Panc1 (cell line): ENCODE measurements at regions not wholly inside any gene's neighbourhood (a gene's known extent, or its start where the extent isn't known, plus 50 kb on each side); places are given as distances from the start of the nearest gene placed in this dataset.

ENCODE experiments used
- ATAC-seq: fragments of 200-7000 bp; cut with Tn5 transposase; 2 replicates; pipeline ENCODE4 v1.9.1; 2020; ENCODE audit warnings: mild to moderate bottlenecking, moderate library complexity
- BruUV-seq: library from RNA; stranded (reverse); fragments of 400-500 nt; replicated peaks from 2 replicates; lab custom pipeline; 2021; lab: Mats Ljungman, UMichigan
- CTCF ChIA-PET: fragments of 300-600 bp; sonication (Branson Sonifier 250); formaldehyde crosslinking; loops from one replicate; lab custom pipeline; 2022; ENCODE audit warnings: antibody characterized with exemption; lab: Charles Lee
- POLR2A ChIA-PET: fragments of 300-600 bp; sonication (Branson Sonifier 250); formaldehyde crosslinking; loops from one replicate; lab custom pipeline; 2022; ENCODE audit warnings: antibody characterized with exemption; lab: Charles Lee
- DNase-seq: peaks from one replicate; pipeline ENCODE4 v3.0.0-alpha.2; 2010; ENCODE audit warnings: low read depth, low spot score
- H3K27ac ChIP-seq: 2 replicates; pipeline ENCODE4 v1.5.1; 2011; ENCODE audit warnings: mild to moderate bottlenecking, low read length, inconsistent platforms
- H3K27me3 ChIP-seq: fragments of 200-500 bp; sonication (Bioruptor generic); 2 replicates; pipeline ENCODE4 v1.6.0; 2014; ENCODE audit warnings: low read length, inconsistent platforms; ENCODE audit not compliant: control insufficient read depth, insufficient read depth
- H3K36me3 ChIP-seq: fragments of 200-500 bp; sonication (Bioruptor generic); 2 replicates; pipeline ENCODE4 v1.5.1; 2014; ENCODE audit warnings: inconsistent platforms, mild to moderate bottlenecking, low read length, moderate library complexity; ENCODE audit not compliant: control insufficient read depth, insufficient read depth
- H3K4me1 ChIP-seq: 2 replicates; pipeline ENCODE4 v1.5.1; 2011; ENCODE audit warnings: inconsistent platforms, mild to moderate bottlenecking, low read length, moderate library complexity; ENCODE audit not compliant: control insufficient read depth, insufficient read depth
- H3K4me3 ChIP-seq, 2 experiments: 2 replicates each; pipeline ENCODE4 v1.5.1; 2011 to 2012; ENCODE audit warnings: low read depth in 2 of 2, low read length in 2 of 2, mild to moderate bottlenecking in 2 of 2, inconsistent platforms in 1 of 2, moderate library complexity in 1 of 2
- H3K9me3 ChIP-seq: fragments of 200-500 bp; sonication (Bioruptor generic); 2 replicates; pipeline ENCODE4 v1.5.1; 2014; ENCODE audit warnings: low read depth, mild to moderate bottlenecking, inconsistent platforms, low read length, moderate library complexity; ENCODE audit not compliant: control insufficient read depth, insufficient read depth
- POLR2AphosphoS5 ChIP-seq: IDR thresholded peaks from 2 replicates; pipeline ENCODE4 v1.6.1; 2012; ENCODE audit warnings: mild to moderate bottlenecking, low read depth, low read length, moderate library complexity
- REST ChIP-seq, 2 experiments: IDR thresholded peaks; 2 replicates each; pipeline ENCODE4 v1.6.1; 2011 to 2012; ENCODE audit warnings: low read depth in 2 of 2, control low read depth in 1 of 2, low read length in 1 of 2, mild to moderate bottlenecking in 1 of 2, moderate library complexity in 1 of 2; ENCODE audit not compliant: insufficient read depth in 1 of 2
- SIN3A ChIP-seq: IDR thresholded peaks from 2 replicates; pipeline ENCODE4 v1.6.1; 2012; ENCODE audit warnings: low read depth, mild to moderate bottlenecking, low read length, moderate library complexity, borderline replicate concordance; ENCODE audit not compliant: insufficient read depth
- TCF7L2 ChIP-seq: IDR thresholded peaks from 2 replicates; pipeline ENCODE4 v1.6.1; 2011; ENCODE audit warnings: mild to moderate bottlenecking, low read depth, low read length, inconsistent platforms
- in situ Hi-C: cut with HindIII; loops from 2 replicates; pipeline ENCODE4 v1.10.0; 2016; ENCODE audit warnings: low sequenced_read_pairs, low pct_unique_long_range_greater_than_20kb
- intact Hi-C: fragments of 100-400 bp; cut with micrococcal nuclease; formaldehyde crosslinking; loops from one replicate; pipeline ENCODE4 v1.10.0; 2022; ENCODE audit not compliant: unreplicated experiment
- TF ChIP-seq, protein P1 (sequence below): fragments of 450-650 bp; IDR thresholded peaks from 2 replicates; pipeline ENCODE4 v1.5.1; 2017; ENCODE audit warnings: mild to moderate bottlenecking

GRCh38 chr6:124881898-124882578 lies 80.2 kb upstream of the RNF217 start:
- H3K4me3 ChIP-seq: no peak overlapping the region
- intact Hi-C loops: no loop called here
- H3K36me3 ChIP-seq: no peaks in the 10 kb centered on the region
- no peak overlapping the region for H3K27ac ChIP-seq
- no peak for DNase-seq
- no TSS peak for BruUV-seq
- no peaks in the 10 kb centered on the region for H3K4me1 ChIP-seq
- H3K9me3 ChIP-seq: no peaks in the 10 kb centered on the region
- no peak for ATAC-seq
- no peaks in the 10 kb centered on the region; the same call in 1 of the 2 replicates for H3K27me3 ChIP-seq
- TF ChIP-seq TCF7L2 (no peak), REST (IDR thresholded peaks at IDR 0.05; ENCODE audit: insufficient read depth in 1 of 2, low read depth in 2 of 2, low read length in 1 of 2) (no peak), POLR2AphosphoS5 (no peak), SIN3A (no peak)
- TF ChIP-seq, protein P1, sequence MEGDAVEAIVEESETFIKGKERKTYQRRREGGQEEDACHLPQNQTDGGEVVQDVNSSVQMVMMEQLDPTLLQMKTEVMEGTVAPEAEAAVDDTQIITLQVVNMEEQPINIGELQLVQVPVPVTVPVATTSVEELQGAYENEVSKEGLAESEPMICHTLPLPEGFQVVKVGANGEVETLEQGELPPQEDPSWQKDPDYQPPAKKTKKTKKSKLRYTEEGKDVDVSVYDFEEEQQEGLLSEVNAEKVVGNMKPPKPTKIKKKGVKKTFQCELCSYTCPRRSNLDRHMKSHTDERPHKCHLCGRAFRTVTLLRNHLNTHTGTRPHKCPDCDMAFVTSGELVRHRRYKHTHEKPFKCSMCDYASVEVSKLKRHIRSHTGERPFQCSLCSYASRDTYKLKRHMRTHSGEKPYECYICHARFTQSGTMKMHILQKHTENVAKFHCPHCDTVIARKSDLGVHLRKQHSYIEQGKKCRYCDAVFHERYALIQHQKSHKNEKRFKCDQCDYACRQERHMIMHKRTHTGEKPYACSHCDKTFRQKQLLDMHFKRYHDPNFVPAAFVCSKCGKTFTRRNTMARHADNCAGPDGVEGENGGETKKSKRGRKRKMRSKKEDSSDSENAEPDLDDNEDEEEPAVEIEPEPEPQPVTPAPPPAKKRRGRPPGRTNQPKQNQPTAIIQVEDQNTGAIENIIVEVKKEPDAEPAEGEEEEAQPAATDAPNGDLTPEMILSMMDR: no peak
- ChIA-PET CTCF (no interaction called here), POLR2A (interaction anchor here (0.7 kb wide), 1 partner anchor 18 kb away, joined by 3 read pairs; no protein-coding TSS in a partner anchor)
- in situ Hi-C loops: no loop called here

- intact Hi-C loops (no loop called here), in situ Hi-C loops (no loop called here)
- ChIA-PET POLR2A (no interaction called here), CTCF (no interaction called here)
- Histone ChIP-seq H3K9me3 (no peaks in the 10 kb centered on the region), H3K4me3 (no peak overlapping the region), H3K36me3 (no peaks in the 10 kb centered on the region), H3K27me3 (no peaks in the 10 kb centered on the region; the same call in 1 of the 2 replicates), H3K4me1 (no peaks in the 10 kb centered on the region), H3K27ac (no peak overlapping the region)
- BruUV-seq: no TSS peak
- no peak for TF ChIP-seq SIN3A
- TF ChIP-seq REST (IDR thresholded peaks at IDR 0.05; ENCODE audit: insufficient read depth in 1 of 2, low read depth in 2 of 2, low read length in 1 of 2): no peak
- no peak for TF ChIP-seq TCF7L2
- TF ChIP-seq POLR2AphosphoS5: no peak
- TF ChIP-seq, protein P1: no peak
- DNase-seq (no peak), ATAC-seq (no peak)
Observed at GRCh38 chr6:124882579-124883393, 79.5 kb upstream of the RNF217 start.
